ENCODE measurements at regions not wholly inside any gene's neighbourhood (a gene's known extent, or its start where the extent isn't known, plus 50 kb on each side); places are given as distances from the start of the nearest gene placed in this dataset.

DNA sequence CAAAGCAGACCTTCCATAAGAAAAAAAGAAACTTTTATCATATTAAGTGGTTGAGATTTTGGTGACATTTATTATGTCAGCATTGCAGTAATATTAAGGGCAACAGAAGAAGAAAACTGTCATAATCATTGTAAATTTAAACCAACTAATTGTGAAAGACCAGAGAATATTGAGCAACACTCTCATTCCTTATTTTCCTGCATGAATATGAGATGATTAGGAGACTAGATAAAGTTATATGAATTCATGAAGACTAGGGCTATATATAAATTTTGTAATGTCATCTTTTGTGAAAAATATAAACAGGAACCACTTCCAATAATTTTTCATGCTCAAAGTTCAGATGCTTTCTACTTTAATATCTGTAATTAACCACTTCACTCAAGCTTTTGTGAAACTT lies 974.5 kb upstream of the CDH10 start:
- H3K36me3 ChIP-seq (ENCODE audit: low read length), result no peaks in the 10 kb centered on the region
- no peaks in the 10 kb centered on the region for H3F3A ChIP-seq (ENCODE audit: insufficient read depth)
- no peaks in the 10 kb centered on the region for H3K27me3 ChIP-seq (ENCODE audit: low read length)
- H3K9me3 ChIP-seq (ENCODE audit: insufficient read depth, low read length), result no peaks in the 10 kb centered on the region
- H3K79me2 ChIP-seq (ENCODE audit: insufficient read depth, low read length), result no peaks in the 10 kb centered on the region
- no peak overlapping the region for H3K9ac ChIP-seq (ENCODE audit: low read length)
- H3K4me2 ChIP-seq (ENCODE audit: low read depth, low read length, poor library complexity, severe bottlenecking), result no peak overlapping the region
- H3K9me2 ChIP-seq (replicated peaks; ENCODE audit: insufficient read depth, low read length), result no peaks in the 10 kb centered on the region
- no peak for TF ChIP-seq EZH2phosphoT487 (conservative IDR thresholded peaks at IDR 0.05; ENCODE audit: low read length)
- TF ChIP-seq, protein P1, sequence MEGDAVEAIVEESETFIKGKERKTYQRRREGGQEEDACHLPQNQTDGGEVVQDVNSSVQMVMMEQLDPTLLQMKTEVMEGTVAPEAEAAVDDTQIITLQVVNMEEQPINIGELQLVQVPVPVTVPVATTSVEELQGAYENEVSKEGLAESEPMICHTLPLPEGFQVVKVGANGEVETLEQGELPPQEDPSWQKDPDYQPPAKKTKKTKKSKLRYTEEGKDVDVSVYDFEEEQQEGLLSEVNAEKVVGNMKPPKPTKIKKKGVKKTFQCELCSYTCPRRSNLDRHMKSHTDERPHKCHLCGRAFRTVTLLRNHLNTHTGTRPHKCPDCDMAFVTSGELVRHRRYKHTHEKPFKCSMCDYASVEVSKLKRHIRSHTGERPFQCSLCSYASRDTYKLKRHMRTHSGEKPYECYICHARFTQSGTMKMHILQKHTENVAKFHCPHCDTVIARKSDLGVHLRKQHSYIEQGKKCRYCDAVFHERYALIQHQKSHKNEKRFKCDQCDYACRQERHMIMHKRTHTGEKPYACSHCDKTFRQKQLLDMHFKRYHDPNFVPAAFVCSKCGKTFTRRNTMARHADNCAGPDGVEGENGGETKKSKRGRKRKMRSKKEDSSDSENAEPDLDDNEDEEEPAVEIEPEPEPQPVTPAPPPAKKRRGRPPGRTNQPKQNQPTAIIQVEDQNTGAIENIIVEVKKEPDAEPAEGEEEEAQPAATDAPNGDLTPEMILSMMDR (IDR thresholded peaks at IDR 0.05; ENCODE audit: insufficient read depth, low read length, poor library complexity, severe bottlenecking), result no peak
- no peak overlapping the region for H3K27ac ChIP-seq (ENCODE audit: low read depth, low read length)
- peak overlapping the region; percentile 39 for H2AFZ ChIP-seq (ENCODE audit: low read depth, low read length, severe bottlenecking)
- no peak overlapping the region for H3K4me3 ChIP-seq (ENCODE audit: insufficient read depth, low read length, poor library complexity, severe bottlenecking)
- H4K20me1 ChIP-seq (ENCODE audit: low read depth, low read length), result no peaks in the 10 kb centered on the region

DNA sequence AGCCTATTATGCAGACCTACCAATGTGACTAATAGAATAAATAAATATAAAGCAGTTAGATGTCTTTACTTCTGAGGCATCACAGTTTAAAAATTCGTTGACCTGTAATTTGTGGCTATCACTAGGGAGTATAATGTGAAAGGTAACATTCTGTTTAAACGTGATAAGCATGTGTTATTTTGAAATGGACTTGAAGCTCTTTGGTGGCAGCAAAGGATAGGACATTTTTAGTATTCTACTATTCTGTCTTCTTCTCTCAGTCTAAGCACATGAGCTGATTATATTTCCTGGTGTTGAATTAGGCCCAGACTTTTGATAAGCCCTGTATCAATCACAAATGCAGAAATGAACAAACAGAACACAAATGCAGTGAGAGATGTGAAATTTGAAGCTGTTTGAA lies 974.0 kb upstream of the CDH10 start:
- Histone ChIP-seq H3F3A (ENCODE audit: insufficient read depth) (no peaks in the 10 kb centered on the region), H3K9me2 (replicated peaks; ENCODE audit: insufficient read depth, low read length) (no peaks in the 10 kb centered on the region), H3K79me2 (ENCODE audit: insufficient read depth, low read length) (no peaks in the 10 kb centered on the region), H2AFZ (ENCODE audit: low read depth, low read length, severe bottlenecking) (peak overlapping the region; percentile 39), H4K20me1 (ENCODE audit: low read depth, low read length) (no peaks in the 10 kb centered on the region), H3K27me3 (ENCODE audit: low read length) (no peaks in the 10 kb centered on the region), H3K36me3 (ENCODE audit: low read length) (no peaks in the 10 kb centered on the region), H3K9ac (ENCODE audit: low read length) (no peak overlapping the region), H3K4me3 (ENCODE audit: insufficient read depth, low read length, poor library complexity, severe bottlenecking) (no peak overlapping the region), H3K27ac (ENCODE audit: low read depth, low read length) (no peak overlapping the region), H3K9me3 (ENCODE audit: insufficient read depth, low read length) (no peaks in the 10 kb centered on the region; the same call in 1 of the 2 replicates), H3K4me2 (ENCODE audit: low read depth, low read length, poor library complexity, severe bottlenecking) (no peak overlapping the region)
- TF ChIP-seq EZH2phosphoT487 (conservative IDR thresholded peaks at IDR 0.05; ENCODE audit: low read length), result no peak
- TF ChIP-seq, protein P1 (IDR thresholded peaks at IDR 0.05; ENCODE audit: insufficient read depth, low read length, poor library complexity, severe bottlenecking), result no peak

DNA sequence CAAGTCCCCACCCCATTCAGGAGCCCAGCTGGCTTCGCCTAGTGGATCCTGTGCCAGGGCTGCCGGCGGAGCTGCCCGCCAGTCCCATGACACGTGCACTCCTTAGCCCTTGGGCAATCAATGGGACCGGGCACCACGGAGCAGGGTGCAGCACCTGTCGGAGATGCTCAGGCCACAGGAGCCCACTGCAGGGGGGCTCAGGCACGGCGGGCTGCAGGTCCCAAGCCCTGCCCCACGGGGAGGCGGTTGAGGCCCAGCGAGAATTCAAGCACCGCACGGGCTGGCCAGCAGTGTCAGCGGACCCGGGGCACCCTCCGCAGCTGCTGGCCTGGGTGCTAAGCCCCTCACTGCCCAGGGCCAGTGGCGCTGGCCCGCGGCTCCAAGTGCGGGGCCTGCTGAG lies 969.7 kb upstream of the CDH10 start:
- no peaks in the 10 kb centered on the region for H3K79me2 ChIP-seq (ENCODE audit: insufficient read depth, low read length)
- no peaks in the 10 kb centered on the region for H3K9me2 ChIP-seq (replicated peaks; ENCODE audit: insufficient read depth, low read length)

More for the DNA sequence above, 969.7 kb upstream of the CDH10 start:
- Histone ChIP-seq H3K36me3 (ENCODE audit: low read length) (no peaks in the 10 kb centered on the region), H3K4me2 (ENCODE audit: low read depth, low read length, poor library complexity, severe bottlenecking) (no peak overlapping the region), H3K9ac (ENCODE audit: low read length) (no peak overlapping the region), H3K4me3 (ENCODE audit: insufficient read depth, low read length, poor library complexity, severe bottlenecking) (no peak overlapping the region), H3K27me3 (ENCODE audit: low read length) (no peaks in the 10 kb centered on the region), H4K20me1 (ENCODE audit: low read depth, low read length) (no peaks in the 10 kb centered on the region), H3K9me3 (ENCODE audit: insufficient read depth, low read length) (peaks cover 10% of the 10 kb centered on the region; the same call in 1 of the 2 replicates), H3K27ac (ENCODE audit: low read depth, low read length) (no peak overlapping the region), H3F3A (ENCODE audit: insufficient read depth) (no peaks in the 10 kb centered on the region; the same call in 1 of the 2 replicates), H2AFZ (ENCODE audit: low read depth, low read length, severe bottlenecking) (no peak overlapping the region)
- TF ChIP-seq, protein P1 (IDR thresholded peaks at IDR 0.05; ENCODE audit: insufficient read depth, low read length, poor library complexity, severe bottlenecking), result no peak
- TF ChIP-seq EZH2phosphoT487 (conservative IDR thresholded peaks at IDR 0.05; ENCODE audit: low read length), result no peak

Data from SU-DHL-6 (cell line).